ENCODE measurements at regions not wholly inside any gene's neighbourhood (a gene's known extent, or its start where the extent isn't known, plus 50 kb on each side); places are given as distances from the start of the nearest gene placed in this dataset.
"Not testable (repeated sequence)": the region's sequence is repeated elsewhere in the genome, so short reads cannot be mapped to it uniquely, and the experiment has no call there.

DNA sequence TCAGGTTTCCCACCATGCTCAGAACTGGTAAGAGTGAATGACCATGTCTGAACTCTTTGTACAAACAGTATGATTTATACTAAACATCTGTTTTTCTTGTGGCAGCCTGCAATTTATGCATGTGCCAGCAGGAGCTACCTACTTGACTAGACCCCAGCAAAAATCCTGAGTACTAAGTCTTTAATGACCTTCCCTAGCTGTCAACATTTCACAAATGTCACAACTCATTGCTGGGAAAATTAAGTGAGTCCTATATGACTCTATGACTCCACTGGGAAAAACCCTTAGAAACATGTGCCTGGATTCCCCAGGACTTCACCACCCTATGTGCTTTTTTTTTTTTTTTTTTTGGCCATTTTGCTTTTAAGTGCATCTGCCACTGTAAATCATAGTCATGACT lies 1225.8 kb downstream of the SUCLG1 start:
- DNase-seq, result no peak

DNA sequence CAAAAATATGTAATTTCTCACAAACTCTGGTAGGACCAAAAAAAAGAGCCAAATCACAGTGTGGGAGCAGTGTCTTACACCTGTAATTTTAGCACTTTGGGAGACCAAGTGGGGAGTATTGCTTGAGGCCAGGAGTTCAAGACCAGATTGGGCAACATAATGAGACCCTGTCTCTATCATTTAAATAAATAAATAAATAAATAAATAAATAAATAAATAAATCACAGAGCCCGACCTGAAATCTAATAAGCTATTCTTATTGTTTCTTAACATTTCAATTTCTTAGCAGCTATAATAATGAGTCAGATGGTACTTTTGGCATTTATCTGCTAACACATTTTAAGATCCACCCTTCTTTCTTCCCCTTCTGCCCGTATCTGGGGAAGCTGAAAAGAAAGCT lies 1229.6 kb downstream of the SUCLG1 start:
- DNase-seq, result no peak

DNA sequence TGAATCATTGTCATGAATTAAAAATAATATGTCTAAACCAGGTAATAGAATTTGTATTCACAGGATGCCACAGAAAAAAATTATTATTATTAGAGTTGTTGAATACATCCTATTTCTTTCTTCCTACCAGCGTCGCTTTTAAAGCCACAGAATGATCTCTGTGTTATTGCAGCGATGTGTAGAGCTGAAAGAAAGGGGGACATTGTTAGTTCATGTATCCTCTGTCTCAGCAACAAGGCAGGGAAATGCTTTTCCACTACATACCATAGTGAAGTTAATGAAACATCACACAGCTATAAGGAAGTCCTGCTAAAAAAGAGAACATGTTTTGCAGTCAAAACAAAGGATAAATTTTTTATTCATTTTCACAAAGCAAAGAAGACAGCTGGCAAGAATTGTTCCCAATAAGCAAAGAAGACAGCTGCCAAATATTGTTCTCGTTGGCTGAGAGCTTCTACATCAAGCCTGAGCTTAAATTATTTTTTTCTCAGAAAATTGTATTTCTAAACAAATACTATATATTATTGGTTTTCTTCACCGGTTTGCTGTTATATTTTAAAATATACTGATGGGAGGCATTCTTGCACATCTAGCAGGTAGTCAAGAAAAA lies 1234.4 kb downstream of the SUCLG1 start:
- DNase-seq, result no peak

DNA sequence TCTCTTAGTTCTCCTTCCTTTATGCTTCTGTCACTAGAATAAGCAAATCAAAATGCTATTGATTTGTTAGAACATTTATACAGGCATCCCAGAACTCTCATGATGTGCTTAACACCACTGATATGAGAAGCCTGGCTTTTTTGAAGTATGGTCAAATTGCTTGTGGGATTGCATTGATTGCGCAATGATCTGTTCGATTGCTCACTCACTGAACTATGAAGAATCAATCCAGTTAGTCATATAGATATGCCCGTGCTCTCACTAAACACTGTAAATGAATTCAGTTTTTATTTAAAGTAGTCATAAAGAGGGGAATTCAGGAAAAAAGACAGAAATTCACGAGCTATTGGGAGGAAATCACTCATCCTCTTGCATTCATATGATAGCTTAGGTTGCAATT lies 1237.8 kb downstream of the SUCLG1 start:
- no peak for DNase-seq

DNA sequence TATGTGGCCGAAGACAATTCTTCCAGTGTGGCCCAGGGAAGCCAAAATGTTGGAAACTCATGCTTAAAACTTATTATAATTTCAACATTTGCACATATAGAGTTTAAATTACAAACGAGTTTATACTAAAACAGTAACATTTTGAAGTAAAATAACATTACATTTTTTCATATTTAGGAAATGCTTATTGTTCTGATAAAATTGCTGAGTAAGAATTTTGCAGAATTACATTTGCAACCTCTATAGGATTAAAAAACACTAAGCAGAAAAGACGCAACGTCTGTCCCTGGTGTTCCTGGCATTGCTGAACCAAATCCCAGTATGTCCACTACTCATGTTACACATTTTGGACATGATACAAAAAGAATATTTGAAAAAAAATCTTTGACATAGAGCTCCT lies 1241.2 kb downstream of the SUCLG1 start:
- DNase-seq, result no peak

DNA sequence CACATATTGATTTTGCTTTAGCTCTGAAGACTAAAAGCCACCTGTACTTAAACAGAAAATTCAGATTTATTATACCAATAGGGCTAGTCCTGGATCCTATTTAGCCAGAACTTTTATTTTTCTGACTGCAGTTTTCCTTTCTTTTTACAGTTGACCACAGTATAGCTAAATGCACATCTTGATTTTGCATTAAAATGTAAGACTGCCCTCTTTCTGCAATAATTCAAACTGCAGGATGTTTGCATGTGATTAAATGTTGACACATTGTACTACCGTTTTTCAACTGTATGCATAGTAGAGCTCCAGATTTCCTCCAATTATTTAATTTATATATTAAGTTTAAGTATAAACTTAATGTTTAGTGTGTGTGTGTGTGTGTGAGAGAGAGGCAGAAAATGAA lies 1262.9 kb downstream of the SUCLG1 start:
- peak; percentile 0 for DNase-seq

DNA sequence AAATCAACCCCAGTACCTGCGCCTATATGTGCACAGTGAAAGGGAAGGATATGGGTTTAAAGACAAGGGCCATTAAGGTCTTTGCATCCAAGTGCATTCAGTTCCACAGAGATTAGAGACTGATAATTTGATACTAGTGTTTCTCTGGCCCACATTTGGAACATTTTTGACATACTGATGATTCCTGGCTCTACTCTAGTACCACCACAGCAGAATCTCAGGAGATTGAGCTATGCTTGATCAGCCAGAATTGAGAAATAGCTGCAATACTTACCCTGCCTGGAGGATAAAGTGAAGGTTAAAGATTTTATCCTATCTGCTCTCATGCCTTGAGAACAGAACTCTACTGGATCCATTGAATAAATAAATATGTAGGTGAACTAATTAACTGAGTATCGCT lies 1267.8 kb downstream of the SUCLG1 start:
- DNase-seq, result no peak

DNA sequence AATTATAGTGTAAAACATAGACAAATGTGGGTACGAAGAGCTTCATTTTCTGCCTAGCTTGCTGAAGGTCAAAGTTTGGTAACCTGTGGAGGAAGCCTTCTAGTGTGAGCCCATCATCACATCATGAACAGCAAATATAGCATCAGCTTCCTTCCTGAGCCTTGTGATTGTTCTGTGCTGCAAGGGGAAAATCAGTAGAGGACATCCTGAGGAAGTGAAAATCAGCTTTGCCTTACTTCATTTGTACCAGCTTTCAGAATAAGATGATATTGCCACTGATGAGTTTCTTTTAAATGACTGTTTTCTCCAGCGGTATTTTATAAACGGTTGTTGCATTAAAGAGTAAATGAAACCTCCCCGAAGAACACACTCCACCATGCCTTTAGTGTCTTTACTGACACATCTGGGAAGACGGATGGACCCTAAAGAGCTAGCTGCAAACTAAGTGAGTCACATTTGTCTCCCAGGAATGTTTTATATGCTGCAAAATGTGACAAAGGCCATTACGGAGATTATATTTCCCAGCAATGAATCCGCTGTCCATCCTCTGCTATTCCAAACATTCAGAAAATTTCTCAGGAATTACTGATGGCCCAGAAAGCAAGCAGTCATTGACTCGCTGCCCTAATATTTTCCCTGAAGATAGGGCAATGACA lies 1272.8 kb downstream of the SUCLG1 start:
- no peak for DNase-seq

DNA sequence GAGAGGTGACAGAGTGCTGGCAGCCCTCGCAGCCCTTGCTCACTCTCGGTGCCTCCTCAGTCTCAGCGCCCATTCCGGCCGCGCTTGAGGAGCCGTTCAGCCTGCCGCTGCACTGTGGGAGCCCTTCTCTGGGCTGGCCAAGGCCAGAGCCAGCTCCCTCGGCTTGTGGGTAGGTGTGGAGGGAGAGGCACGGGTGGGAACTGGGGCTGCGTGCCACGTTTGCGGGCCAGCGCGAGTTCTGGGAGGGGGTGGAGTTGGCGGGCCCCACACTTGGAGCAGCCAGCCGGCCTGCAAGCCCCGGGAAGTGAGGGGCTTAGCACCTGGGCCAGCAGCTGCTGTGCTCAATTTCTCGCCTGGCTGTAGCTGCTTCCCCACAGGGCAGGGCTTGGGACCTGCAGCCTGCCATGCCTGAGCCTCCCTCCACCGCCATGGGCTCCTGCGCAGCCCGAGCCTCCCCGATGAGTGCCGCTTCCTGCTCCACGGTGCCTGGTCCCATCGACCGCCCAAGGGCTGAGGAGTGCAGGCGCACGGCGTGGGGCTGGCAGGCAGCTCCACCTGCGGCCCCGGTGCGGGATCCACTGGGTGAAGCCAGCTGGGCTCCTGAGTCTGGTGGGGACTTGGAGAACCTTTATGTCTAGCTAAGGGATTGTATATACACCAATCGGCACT lies 1278.1 kb downstream of the SUCLG1 start:
- DNase-seq, result not testable (repeated sequence)

DNA sequence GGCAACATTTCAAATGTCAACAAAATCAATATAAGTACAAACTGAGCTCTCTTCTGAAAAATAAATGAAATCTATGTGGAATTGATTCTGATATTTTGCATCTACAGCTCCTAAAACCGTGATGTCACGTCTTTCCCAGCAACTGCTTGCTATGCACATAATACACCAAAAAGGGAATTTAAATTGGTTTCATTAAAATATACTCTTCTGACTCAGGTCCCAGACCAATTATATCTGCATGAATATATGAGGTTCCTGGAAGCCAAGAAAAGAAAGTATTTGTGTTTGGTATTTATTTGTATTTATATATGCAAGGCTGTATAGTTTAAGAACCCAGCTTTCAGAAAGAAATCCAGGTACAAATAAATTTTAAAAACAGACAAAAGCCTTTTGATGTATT lies 1282.5 kb downstream of the SUCLG1 start:
- DNase-seq, result no peak

DNA sequence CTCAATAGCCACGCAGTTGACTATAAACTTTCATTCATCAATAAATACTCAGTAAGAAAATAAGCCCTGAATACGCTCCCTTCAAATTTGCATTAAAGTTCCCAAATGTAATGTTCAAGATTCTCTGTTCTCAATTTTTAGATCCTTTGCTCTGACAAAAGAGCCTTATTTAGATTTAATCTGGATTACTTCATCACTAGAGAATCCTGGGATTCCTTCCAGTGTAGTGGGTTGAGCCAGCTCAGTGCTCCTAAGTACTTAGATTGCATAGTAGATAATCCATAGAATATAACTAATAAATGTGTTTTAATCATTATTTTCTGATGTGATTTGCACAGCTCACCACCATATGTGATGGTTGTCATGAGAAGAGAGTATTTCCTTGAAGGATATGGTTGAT lies 1286.2 kb downstream of the SUCLG1 start:
- no peak for DNase-seq

DNA sequence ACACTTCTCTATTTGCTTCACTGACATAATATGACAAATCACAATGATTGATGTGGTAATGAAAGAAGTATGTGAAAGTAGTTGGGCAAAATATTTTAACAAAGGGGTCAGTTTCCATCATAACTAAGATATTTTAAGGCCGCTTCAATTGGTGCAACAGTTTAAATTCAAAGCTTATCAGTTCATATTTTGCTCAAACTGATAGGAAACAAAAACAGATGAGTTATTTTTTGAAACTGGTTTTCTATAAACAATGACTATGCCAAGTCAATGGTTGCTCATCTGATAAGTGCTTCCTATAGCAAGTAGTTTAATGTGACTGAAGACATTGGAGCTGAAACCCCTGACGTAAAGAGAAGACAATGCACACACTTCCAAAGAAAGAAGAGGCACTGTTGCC lies 1290.7 kb downstream of the SUCLG1 start:
- no peak for DNase-seq

DNA sequence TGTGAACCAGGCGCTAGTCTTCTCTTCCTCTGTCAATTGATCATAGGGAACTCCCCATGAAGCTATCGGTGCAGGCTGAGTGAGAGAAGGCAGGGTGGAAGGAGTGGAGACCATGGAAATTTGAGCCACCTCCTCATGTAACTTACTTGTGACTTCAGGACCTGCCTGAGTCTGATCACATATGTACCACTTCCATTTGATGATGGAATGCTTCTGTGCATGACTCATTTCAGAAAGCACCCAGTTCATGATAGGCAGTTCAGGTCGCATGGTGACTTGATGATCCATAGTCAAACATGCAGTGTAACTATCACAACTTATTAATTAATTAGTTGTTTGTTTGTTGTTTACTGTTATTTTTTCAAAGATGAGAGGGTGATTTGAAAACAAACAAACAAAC lies 1296.7 kb downstream of the SUCLG1 start:
- DNase-seq, result no peak

DNA sequence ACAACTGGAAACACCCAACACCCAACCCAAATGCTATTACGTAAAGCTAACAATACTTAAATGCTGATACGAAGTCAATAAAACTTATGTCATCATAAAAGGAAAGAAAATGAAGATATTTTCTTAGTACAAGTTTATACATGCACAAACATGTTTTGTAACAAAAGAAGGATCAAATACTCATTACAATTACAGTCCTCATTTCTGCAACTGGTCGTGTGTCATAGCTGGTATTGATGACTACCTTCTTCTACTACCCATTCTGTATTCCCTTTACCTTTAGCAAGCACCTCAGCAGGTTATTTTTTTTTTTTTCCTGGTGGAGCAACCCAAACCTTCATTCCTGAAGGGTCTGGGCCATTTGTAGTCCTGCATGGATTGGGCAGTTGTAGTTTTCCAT lies 1298.5 kb downstream of the SUCLG1 start:
- DNase-seq, result no peak

DNA sequence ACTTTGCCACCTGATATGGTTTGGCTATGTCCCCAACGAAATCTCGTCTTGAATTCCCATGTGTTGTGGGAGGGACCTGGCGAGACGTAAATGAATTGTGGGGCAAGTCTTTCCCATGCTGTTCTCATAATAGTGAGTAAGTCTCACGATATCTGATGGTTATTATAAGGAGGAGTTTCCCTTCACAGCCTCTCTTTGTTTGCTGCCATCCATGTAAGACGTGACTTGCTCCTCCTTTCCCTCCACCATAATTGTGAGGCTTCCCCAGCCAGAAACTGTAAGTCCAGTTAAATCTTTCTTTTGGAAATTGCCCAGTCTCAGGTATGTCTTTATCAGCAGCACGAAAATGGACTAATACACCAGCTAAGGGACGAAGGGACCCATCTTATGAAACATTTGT lies 1303.3 kb downstream of the SUCLG1 start:
- DNase-seq, result no peak

DNA sequence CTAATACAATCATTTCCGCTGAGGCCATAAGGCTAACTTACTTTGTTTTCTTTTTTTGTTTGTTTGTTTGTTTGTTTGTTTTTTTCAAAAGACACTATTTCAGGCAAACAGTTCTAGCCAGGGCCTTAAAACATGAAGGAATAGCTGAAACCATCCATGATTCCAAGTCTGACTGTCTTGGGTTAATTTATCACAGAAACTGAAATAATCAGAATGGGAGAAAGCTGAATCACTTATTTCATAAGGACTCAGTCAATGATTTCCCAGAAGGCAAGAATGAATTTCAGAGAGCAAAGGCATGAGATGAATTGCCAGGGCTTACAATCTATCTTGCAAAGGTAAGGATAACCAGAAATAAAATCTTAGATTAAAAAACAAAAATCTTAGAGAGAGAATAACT lies 1315.1 kb downstream of the SUCLG1 start:
- no peak for DNase-seq

DNA sequence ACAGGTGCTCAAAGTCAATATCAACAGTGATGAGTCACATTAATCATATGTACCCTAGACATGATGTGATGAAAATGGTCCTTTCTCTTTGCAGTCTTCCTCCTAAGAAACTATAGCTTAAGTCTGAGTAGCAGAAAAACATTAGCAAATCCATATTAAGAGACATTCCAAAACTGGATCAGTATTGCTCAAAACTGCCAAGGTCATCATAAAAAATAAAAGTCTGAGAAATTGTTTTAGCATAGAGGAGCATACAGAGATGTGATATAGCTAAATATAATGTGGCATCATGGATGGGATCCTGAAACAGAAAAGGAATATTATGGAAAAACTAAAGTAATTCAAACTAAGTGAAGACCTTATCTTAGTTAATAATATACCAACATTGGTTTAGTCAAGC lies 1316.1 kb downstream of the SUCLG1 start:
- no peak for DNase-seq

DNA sequence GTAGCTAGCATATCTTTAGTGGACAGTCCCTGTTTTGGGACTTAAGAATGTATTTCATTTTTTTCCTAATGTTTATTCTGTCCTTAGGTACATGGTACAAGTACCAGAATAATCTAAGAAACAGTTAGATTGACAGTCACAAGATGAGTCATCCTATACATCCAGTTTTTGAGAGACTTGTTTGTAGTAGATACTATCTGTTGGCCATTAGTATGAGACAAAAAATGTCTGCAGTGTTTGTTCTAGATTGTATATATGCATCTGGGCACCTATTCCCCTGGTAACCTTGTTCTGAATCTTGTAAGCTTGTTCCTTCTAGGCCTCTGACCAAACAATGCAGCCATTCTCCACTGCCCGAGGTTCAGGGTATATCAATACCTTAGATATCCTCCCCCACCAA lies 1343.5 kb downstream of the SUCLG1 start:
- DNase-seq, result no peak

DNA sequence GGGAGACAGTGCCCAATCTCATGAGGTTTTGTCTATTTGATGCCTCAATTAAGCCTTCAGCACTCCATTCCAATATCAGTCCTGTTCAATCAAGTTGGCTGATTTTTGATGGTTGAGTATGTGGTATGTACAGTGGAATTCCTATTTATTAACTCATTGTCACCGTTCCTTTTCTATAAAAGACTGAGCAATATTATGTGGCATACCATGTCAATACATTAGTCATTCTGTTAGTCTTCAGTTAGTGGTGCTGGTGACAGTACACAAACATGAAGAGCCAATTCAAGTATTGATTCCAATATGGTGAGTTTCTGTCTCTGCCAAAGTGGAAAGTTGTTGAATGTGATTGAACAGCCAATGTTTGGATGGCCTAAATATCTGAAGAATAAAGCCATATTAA lies 1343.9 kb downstream of the SUCLG1 start:
- no peak for DNase-seq

DNA sequence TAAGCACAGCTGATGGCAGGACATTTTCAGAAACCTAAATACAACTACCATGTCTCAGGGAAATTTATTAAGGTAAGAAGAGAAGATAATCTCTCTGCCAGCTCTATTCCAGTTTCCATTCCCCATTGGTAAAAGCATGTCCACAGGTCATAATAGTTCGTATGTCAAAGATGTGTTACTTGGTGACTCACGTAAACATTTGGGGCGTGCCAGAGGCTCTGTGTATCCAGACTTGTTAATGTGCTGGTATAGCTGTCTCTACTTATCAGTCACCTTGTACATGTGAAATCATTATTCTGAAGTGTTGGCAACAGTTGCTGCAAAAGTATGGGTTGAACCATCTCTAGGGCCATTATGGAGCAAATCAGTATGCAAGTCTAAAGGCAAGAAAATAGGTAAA lies 1345.1 kb downstream of the SUCLG1 start:
- DNase-seq, result no peak

DNA sequence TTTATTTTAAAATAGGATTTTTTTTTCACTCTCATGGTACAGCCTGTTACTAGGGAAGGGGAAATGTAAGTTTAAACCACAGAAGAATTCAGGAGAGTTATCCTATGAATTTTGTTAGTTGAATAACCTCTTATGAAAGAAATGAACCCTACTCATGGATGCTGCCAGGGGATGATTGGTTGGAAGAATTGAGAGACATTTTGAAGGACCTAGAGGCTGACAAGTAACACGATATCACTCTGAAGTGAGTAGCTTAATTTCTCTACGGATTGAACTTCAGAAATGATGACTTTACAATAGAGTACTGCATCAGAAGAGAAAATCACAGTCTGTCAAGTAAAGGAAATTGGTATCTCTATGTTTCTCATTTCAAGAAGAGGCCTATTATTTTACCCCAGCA lies 1346.2 kb downstream of the SUCLG1 start:
- DNase-seq, result no peak

DNA sequence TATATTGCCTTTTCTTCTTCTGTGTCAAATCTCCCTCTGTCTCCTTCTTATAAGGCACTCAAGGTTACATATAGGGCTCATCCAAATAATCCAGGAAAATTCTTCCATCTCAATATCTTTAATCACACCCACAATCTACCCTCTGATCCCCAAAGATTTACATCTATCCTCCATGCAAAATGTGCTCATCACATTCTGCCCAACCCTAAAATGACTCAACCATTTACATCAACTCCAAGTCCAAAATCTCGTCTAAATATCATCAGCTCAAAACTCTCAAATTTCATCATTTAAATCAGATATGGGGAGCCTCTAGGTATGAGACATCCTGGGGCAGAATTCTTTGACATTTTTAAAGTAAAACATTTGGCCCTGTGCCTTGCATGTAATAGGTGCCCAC lies 1349.8 kb downstream of the SUCLG1 start:
- DNase-seq, result no peak

DNA sequence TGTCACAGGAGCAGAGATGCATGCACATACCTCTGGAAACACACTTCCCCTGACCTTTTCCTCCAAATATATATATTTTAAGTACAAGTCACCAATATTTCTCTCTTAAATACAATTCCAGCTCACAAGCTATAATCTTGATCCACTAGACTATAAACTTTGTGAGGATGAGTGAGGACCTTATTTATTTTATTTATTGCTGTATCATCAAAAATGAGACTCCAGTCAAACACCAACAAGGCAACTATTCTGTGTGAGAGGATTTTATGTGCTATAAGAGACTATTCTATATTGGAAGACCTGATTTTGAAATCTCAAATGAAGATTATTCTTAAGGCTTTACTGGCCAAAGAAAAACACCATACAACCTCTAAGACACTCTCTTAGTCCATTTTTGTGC lies 1352.2 kb downstream of the SUCLG1 start:
- DNase-seq, result no peak

DNA sequence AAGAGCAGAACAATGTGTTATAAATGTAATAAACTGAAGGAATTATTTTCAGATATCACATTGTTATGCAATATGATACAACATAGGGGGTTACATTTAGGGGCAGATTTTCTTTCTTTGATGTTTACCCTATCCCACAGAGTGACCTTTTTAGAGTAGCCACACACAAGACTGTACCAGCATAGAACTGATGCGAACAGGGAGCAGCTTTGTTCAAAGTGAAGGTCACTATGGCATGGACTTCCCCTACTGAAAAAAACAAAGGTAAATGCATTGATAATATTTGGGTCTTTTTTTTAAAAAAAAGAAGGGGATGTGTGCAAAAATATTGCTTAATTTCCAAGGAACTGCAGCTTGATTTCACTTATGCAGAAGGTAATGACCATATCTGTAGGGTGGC lies 1354.9 kb downstream of the SUCLG1 start:
- no peak for DNase-seq

DNA sequence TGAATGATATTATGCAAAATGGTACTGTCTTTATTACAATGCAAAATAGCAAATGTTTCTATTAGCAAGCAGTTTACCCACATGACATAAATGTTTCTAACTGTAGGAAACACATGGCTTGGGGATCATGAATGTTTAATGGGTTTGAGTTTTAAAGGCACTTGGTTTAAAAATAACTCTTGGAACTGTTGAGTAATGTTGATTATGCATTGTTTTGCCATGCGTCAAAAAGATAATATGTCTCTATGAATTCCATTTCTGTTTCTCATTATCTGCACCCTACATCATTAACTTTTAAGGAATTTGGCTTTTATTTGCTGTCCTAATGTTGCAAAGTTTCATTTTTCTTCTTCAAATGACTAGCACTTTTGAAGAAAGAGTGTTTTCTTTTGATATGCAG lies 1355.5 kb downstream of the SUCLG1 start:
- no peak for DNase-seq
